SK-N-SH (cell line): ENCODE measurements at regions not wholly inside any gene's neighbourhood (a gene's known extent, or its start where the extent isn't known, plus 50 kb on each side); places are given as distances from the start of the nearest gene placed in this dataset.
A peak's percentile ranks its signal among the peaks of the same experiment; 100 is the strongest.

Experiments
- CTCF ChIA-PET: fragments of 300-600, 350-600 bp; formaldehyde crosslinking; extraction: SDS; loops from one replicate; lab custom pipeline; 2021; lab: Yijun Ruan, JAX
- POLR2A ChIA-PET: fragments of 350-600 bp; sonication (Branson Sonifier 250); formaldehyde crosslinking; extraction: SDS; loops from one replicate; lab custom pipeline; 2020; ENCODE audit warnings: antibody characterized with exemption, inconsistent platforms; lab: Yijun Ruan, JAX
- DNase-seq: peaks from one replicate; pipeline ENCODE4 v3.0.0; 2012
- H2AFZ ChIP-seq: fragments of 200-600 bp; sonication (generic); 2 replicates; pipeline ENCODE4 v1.8.1; 2016; ENCODE audit warnings: antibody characterized with exemption, mild to moderate bottlenecking, low read depth
- H3F3A ChIP-seq: fragments of 200-600 bp; sonication (generic); replicated peaks from 2 replicates; pipeline ENCODE3; 2016; ENCODE audit warnings: antibody characterized with exemption, mild to moderate bottlenecking; ENCODE audit not compliant: insufficient read depth
- H3K27ac ChIP-seq, 2 experiments: fragments of 200-500 bp in 1 of 2; fragments of 200-600 bp in 1 of 2; sonication (Bioruptor generic) in 1 of 2; sonication (generic), shearing (Covaris generic) in 1 of 2; 2 replicates each; pipeline versions ENCODE4 v1.5.1 to v1.6.1; 2014 to 2016; ENCODE audit warnings: low read depth in 2 of 2, inconsistent platforms in 1 of 2, low read length in 1 of 2, mild to moderate bottlenecking in 1 of 2, mixed read lengths in 1 of 2
- H3K27me3 ChIP-seq: fragments of 200-600 bp; sonication (generic), shearing (Covaris generic); 2 replicates; pipeline ENCODE4 v1.6.1; 2016; ENCODE audit warnings: mixed run types; ENCODE audit not compliant: insufficient read depth
- H3K36me3 ChIP-seq, 2 experiments: fragments of 200-500 bp in 1 of 2; fragments of 200-600 bp in 1 of 2; sonication (Bioruptor generic) in 1 of 2; sonication (generic) in 1 of 2; replicated peaks in 1 of 2; 2 replicates each; pipeline versions ENCODE3 to v1.5.1; 2014 to 2016; ENCODE audit warnings: low read length in 1 of 2, mild to moderate bottlenecking in 1 of 2; ENCODE audit not compliant: insufficient read depth in 2 of 2, control insufficient read depth in 1 of 2
- H3K4me1 ChIP-seq, 2 experiments: fragments of 200-500 bp in 1 of 2; fragments of 200-600 bp in 1 of 2; sonication (Bioruptor generic) in 1 of 2; sonication (generic), shearing (Covaris generic) in 1 of 2; 2 replicates each; pipeline versions ENCODE4 v1.5.1 to v1.6.1; 2014 to 2016; ENCODE audit warnings: low read depth in 1 of 2, low read length in 1 of 2, mixed run types in 1 of 2; ENCODE audit not compliant: insufficient read depth in 2 of 2, control insufficient read depth in 1 of 2
- H3K4me2 ChIP-seq: fragments of 200-600 bp; sonication (generic), shearing (Covaris generic); 2 replicates; pipeline ENCODE4 v1.6.1; 2017; ENCODE audit warnings: mixed run types
- H3K4me3 ChIP-seq, 2 experiments: fragments of 200-500 bp in 1 of 2; fragments of 200-600 bp in 1 of 2; sonication (Bioruptor generic) in 1 of 2; sonication (generic), shearing (Covaris generic) in 1 of 2; 2 replicates each; pipeline versions ENCODE4 v1.5.1 to v1.8.1; 2014 to 2016; ENCODE audit warnings: low read depth in 2 of 2, inconsistent platforms in 1 of 2, low read length in 1 of 2, mild to moderate bottlenecking in 1 of 2, mixed read lengths in 1 of 2, moderate library complexity in 1 of 2
- H3K79me2 ChIP-seq: fragments of 200-600 bp; sonication (generic); 2 replicates; pipeline ENCODE4 v1.8.1; 2017; ENCODE audit warnings: mild to moderate bottlenecking; ENCODE audit not compliant: insufficient read depth
- H3K9ac ChIP-seq: fragments of 200-600 bp; sonication (generic); 2 replicates; pipeline ENCODE4 v1.6.1; 2017; ENCODE audit warnings: mixed run types
- H3K9me2 ChIP-seq: fragments of 200-600 bp; sonication (generic); 2 replicates; pipeline ENCODE4 v1.6.1; 2017; ENCODE audit warnings: mixed run types
- H3K9me3 ChIP-seq: fragments of 200-600 bp; sonication (generic); 2 replicates; pipeline ENCODE4 v1.6.1; 2017; ENCODE audit warnings: mixed run types, mild to moderate bottlenecking, moderate library complexity
- H4K20me1 ChIP-seq: fragments of 200-600 bp; sonication (generic); 2 replicates; pipeline ENCODE4 v1.6.1; 2017; ENCODE audit warnings: mild to moderate bottlenecking, mixed run types; ENCODE audit not compliant: insufficient read depth
- EP300 ChIP-seq, 2 experiments: IDR thresholded peaks; 2 replicates each; pipeline versions ENCODE4 v1.4.0 to v1.6.1; 2012; ENCODE audit warnings: borderline replicate concordance in 1 of 2, low read depth in 1 of 2, low read length in 1 of 2
- FOXM1 ChIP-seq: IDR thresholded peaks from 2 replicates; pipeline ENCODE4 v1.4.0; 2012; ENCODE audit warnings: low read depth, mild to moderate bottlenecking
- NFIC ChIP-seq: IDR thresholded peaks from 2 replicates; pipeline ENCODE4 v1.4.0; 2012; ENCODE audit warnings: borderline replicate concordance
- RAD21 ChIP-seq: IDR thresholded peaks from 2 replicates; pipeline ENCODE4 v1.6.1; 2012; ENCODE audit warnings: mild to moderate bottlenecking, low read length
- SMC3 ChIP-seq: IDR thresholded peaks from 2 replicates; pipeline ENCODE4 v1.6.1; 2012; ENCODE audit warnings: low read depth, low read length, improper control_type of control experiment
- YY1 ChIP-seq: IDR thresholded peaks from 2 replicates; pipeline ENCODE4 v1.4.0; 2012; ENCODE audit warnings: low read depth, mild to moderate bottlenecking
- WGBS: methylation state at CpG from one replicate; pipeline ENCODE4 v1.1.6; 2017; ENCODE audit warnings: low lambda C conversion rate; 5-methylcytosine and 5-hydroxymethylcytosine counted together
- TF ChIP-seq, protein P1 (sequence below): IDR thresholded peaks from 2 replicates; pipeline ENCODE4; 2012
- TF ChIP-seq, protein P2 (sequence below): fragments of 200-600 bp; sonication (generic); IDR thresholded peaks from 2 replicates; pipeline ENCODE4 v1.6.1; 2017; ENCODE audit warnings: antibody characterized with exemption, mild to moderate bottlenecking, moderate library complexity

DNA sequence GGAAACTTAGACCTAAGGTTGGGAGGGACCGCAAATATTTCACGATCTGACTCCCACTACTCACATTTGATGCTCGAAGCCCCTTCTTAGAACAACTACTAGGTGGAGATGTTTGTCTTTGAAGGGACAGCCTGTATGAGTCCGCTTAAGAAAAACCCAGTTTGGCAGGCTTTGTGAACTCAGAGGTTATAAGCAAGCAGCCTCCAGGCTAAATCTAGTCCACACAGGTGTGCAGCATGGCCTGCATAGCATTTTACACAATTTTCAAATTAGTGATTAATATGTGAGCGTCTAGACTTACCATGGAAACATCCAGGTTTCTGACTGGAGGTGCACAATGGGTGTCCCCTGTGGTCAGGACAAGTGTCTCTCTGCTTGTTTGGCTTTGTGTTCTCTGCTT lies 127.1 kb downstream of the KIF4B start:
- no peak overlapping the region for H3K4me3 ChIP-seq
- H3K9ac ChIP-seq = no peak overlapping the region
- no peak overlapping the region for H3K4me2 ChIP-seq
- no peak overlapping the region for H3K27ac ChIP-seq
- no peaks in the 10 kb centered on the region for H3F3A ChIP-seq
- WGBS = 76% methylated on average over 5 of the region's 5 CpGs
- H4K20me1 ChIP-seq = no peaks in the 10 kb centered on the region
- POLR2A ChIA-PET = no interaction called here
- no peak overlapping the region for H2AFZ ChIP-seq
- no peak for DNase-seq
- H3K36me3 ChIP-seq = no peaks in the 10 kb centered on the region
- H3K9me3 ChIP-seq = no peaks in the 10 kb centered on the region
- CTCF ChIA-PET = interaction anchor here (0.9 to 2.6 kb wide), 3 partner anchors 7 to 25 kb away, joined by 3 to 20 read pairs (median 18); no protein-coding TSS in a partner anchor
- H3K27me3 ChIP-seq = no peaks in the 10 kb centered on the region
- H3K79me2 ChIP-seq = no peaks in the 10 kb centered on the region
- TF ChIP-seq RAD21 (no peak), YY1 (no peak), FOXM1 (no peak)
- TF ChIP-seq, protein P1, sequence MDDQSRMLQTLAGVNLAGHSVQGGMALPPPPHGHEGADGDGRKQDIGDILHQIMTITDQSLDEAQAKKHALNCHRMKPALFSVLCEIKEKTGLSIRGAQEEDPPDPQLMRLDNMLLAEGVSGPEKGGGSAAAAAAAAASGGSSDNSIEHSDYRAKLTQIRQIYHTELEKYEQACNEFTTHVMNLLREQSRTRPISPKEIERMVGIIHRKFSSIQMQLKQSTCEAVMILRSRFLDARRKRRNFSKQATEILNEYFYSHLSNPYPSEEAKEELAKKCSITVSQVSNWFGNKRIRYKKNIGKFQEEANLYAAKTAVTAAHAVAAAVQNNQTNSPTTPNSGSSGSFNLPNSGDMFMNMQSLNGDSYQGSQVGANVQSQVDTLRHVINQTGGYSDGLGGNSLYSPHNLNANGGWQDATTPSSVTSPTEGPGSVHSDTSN = no peak
- H3K9me2 ChIP-seq = no peaks in the 10 kb centered on the region
- no peaks in the 10 kb centered on the region; a peak in 1 of 4 replicates for H3K4me1 ChIP-seq

DNA sequence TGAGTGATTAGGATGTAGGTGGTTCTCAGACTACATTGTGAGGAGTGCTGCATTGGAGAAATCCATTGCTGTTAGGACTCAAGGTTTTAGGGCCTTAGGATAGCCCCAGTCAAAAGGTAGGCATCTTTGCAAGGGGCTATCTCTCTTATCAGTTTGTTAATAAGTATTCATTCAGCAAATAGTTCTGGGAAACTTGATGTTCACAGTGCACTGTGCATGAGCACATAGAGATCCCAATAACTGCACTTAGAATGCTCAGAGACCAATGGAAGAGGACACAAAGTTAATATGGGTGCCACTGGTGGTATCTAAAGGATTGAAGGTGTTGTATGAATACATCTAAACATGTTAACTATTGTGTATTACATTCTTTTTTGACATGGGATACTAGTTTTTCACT lies 131.4 kb downstream of the KIF4B start:
- Histone ChIP-seq H3K27ac (no peak overlapping the region), H3K9me3 (no peaks in the 10 kb centered on the region), H3K9ac (no peak overlapping the region), H3K79me2 (no peaks in the 10 kb centered on the region), H3K36me3 (no peaks in the 10 kb centered on the region), H3K4me2 (no peak overlapping the region), H3K4me1 (no peaks in the 10 kb centered on the region), H3K4me3 (no peak overlapping the region), H3K9me2 (no peaks in the 10 kb centered on the region), H2AFZ (no peak overlapping the region), H4K20me1 (no peaks in the 10 kb centered on the region), H3F3A (no peaks in the 10 kb centered on the region), H3K27me3 (no peaks in the 10 kb centered on the region)
- ChIA-PET POLR2A (no interaction called here), CTCF (no interaction called here)
- no peak for TF ChIP-seq EP300 (IDR thresholded peaks at IDR 0.05; ENCODE audit: borderline replicate concordance in 1 of 2, low read depth in 1 of 2, low read length in 1 of 2)
- no peak for DNase-seq

DNA sequence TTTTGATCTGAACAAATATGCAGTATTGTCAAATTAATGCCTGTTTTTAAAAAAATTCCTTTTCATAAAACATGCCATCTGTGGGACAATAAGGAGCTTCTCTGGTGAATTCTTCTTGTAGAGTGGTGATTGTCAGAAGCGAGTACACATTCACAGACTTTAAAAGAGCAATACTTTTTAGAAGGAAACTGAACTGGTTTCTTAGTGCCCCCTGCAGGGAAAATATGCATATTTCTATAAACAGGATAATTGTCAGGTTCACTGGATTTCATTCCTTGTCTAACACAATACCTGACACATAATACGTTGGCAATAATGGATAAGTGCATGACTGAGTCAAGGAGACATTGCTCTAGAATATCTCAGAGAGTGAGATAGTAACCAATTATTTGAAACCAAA lies 133.7 kb downstream of the KIF4B start:
- POLR2A ChIA-PET = no interaction called here

More for the DNA sequence above, 133.7 kb downstream of the KIF4B start:
- H4K20me1 ChIP-seq = no peaks in the 10 kb centered on the region
- DNase-seq = peak; percentile 25
- WGBS = 5% methylated on average over 2 of the region's 2 CpGs
- no peak overlapping the region for H3K4me3 ChIP-seq
- TF ChIP-seq RAD21 (peak; percentile 70), SMC3 (peak; percentile 12; the same call in 1 of the 2 replicates), NFIC (no peak)
- TF ChIP-seq, protein P2, sequence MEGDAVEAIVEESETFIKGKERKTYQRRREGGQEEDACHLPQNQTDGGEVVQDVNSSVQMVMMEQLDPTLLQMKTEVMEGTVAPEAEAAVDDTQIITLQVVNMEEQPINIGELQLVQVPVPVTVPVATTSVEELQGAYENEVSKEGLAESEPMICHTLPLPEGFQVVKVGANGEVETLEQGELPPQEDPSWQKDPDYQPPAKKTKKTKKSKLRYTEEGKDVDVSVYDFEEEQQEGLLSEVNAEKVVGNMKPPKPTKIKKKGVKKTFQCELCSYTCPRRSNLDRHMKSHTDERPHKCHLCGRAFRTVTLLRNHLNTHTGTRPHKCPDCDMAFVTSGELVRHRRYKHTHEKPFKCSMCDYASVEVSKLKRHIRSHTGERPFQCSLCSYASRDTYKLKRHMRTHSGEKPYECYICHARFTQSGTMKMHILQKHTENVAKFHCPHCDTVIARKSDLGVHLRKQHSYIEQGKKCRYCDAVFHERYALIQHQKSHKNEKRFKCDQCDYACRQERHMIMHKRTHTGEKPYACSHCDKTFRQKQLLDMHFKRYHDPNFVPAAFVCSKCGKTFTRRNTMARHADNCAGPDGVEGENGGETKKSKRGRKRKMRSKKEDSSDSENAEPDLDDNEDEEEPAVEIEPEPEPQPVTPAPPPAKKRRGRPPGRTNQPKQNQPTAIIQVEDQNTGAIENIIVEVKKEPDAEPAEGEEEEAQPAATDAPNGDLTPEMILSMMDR = peak; percentile 56
- no peaks in the 10 kb centered on the region for H3K9me3 ChIP-seq
- no peak overlapping the region for H2AFZ ChIP-seq
- H3F3A ChIP-seq = no peaks in the 10 kb centered on the region
- no peaks in the 10 kb centered on the region for H3K9me2 ChIP-seq
- H3K36me3 ChIP-seq = no peaks in the 10 kb centered on the region
- no peaks in the 10 kb centered on the region for H3K27me3 ChIP-seq
- H3K4me1 ChIP-seq = no peaks in the 10 kb centered on the region
- no peak overlapping the region for H3K4me2 ChIP-seq
- H3K79me2 ChIP-seq = no peaks in the 10 kb centered on the region
- CTCF ChIA-PET = interaction anchor here (0.6 to 3.6 kb wide), 16 partner anchors 8 to 497 kb away, joined by 3 to 52 read pairs (median 5); no protein-coding TSS in a partner anchor
- no peak overlapping the region for H3K9ac ChIP-seq
- H3K27ac ChIP-seq = no peak overlapping the region
